H9 (cell line): ENCODE measurements at regions not wholly inside any gene's neighbourhood (a gene's known extent, or its start where the extent isn't known, plus 50 kb on each side); places are given as distances from the start of the nearest gene placed in this dataset.
A peak's percentile ranks its signal among the peaks of the same experiment; 100 is the strongest.
"Not testable (repeated sequence)": the region's sequence is repeated elsewhere in the genome, so short reads cannot be mapped to it uniquely, and the experiment has no call there.

Experiments used
- DNase-seq: peaks from one replicate; pipeline ENCODE4 v3.0.0-alpha.2; 2017
- H2AFZ ChIP-seq: one replicate; pipeline ENCODE4 v1.6.1; 2013; ENCODE audit warnings: mild to moderate bottlenecking, low read length, control low read depth, moderate library complexity
- H2AK5ac ChIP-seq: 2 replicates; pipeline ENCODE4 v1.6.1; 2013; ENCODE audit warnings: low read length, control low read depth, mixed read lengths; ENCODE audit not compliant: insufficient read length
- H2BK120ac ChIP-seq: one replicate; pipeline ENCODE4 v1.6.1; 2013; ENCODE audit warnings: low read depth, mild to moderate bottlenecking, low read length, control low read depth, inconsistent platforms; ENCODE audit not compliant: poor library complexity, severe bottlenecking
- H2BK12ac ChIP-seq: 2 replicates; pipeline ENCODE4 v1.6.1; 2013; ENCODE audit warnings: low read length, control low read depth, mixed read lengths, low read depth; ENCODE audit not compliant: insufficient read length
- H2BK15ac ChIP-seq: 2 replicates; pipeline ENCODE4 v1.6.1; 2013; ENCODE audit warnings: low read depth, low read length, control low read depth
- H2BK20ac ChIP-seq: one replicate; pipeline ENCODE4 v1.6.1; 2013; ENCODE audit warnings: low read depth, mild to moderate bottlenecking, low read length, control low read depth, inconsistent platforms; ENCODE audit not compliant: poor library complexity, severe bottlenecking
- H2BK5ac ChIP-seq: 2 replicates; pipeline ENCODE4 v1.6.1; 2013; ENCODE audit warnings: low read length, control low read depth, mixed read lengths; ENCODE audit not compliant: insufficient read length
- H3K14ac ChIP-seq: 2 replicates; pipeline ENCODE4 v1.6.1; 2013; ENCODE audit warnings: low read length, control low read depth; ENCODE audit not compliant: insufficient read depth
- H3K18ac ChIP-seq: 2 replicates; pipeline ENCODE4 v1.6.1; 2013; ENCODE audit warnings: low read depth, mild to moderate bottlenecking, mixed read lengths, low read length, control low read depth; ENCODE audit not compliant: insufficient read length
- H3K23ac ChIP-seq: 2 replicates; pipeline ENCODE4 v1.6.1; 2013; ENCODE audit warnings: low read length, control low read depth, mixed read lengths, low read depth; ENCODE audit not compliant: insufficient read length
- H3K23me2 ChIP-seq: 2 replicates; pipeline ENCODE4 v1.6.1; 2013; ENCODE audit warnings: low read depth, mild to moderate bottlenecking, mixed read lengths, low read length, control low read depth; ENCODE audit not compliant: insufficient read length, poor library complexity, severe bottlenecking
- H3K27ac ChIP-seq: 2 replicates; pipeline ENCODE4 v1.5.1; 2013; ENCODE audit warnings: low read length, control low read depth, mixed read lengths, low read depth; ENCODE audit not compliant: insufficient read length
- H3K27me3 ChIP-seq: 2 replicates; pipeline ENCODE4 v1.6.1; 2013; ENCODE audit warnings: low read length, control low read depth, inconsistent platforms; ENCODE audit not compliant: insufficient read depth
- H3K4ac ChIP-seq: 2 replicates; pipeline ENCODE4 v1.6.1; 2013; ENCODE audit warnings: low read depth, mild to moderate bottlenecking, control low read depth, inconsistent platforms, low read length, moderate library complexity
- H3K4me1 ChIP-seq: 2 replicates; pipeline ENCODE4 v1.6.1; 2013; ENCODE audit warnings: low read length, control low read depth, inconsistent platforms; ENCODE audit not compliant: insufficient read depth
- H3K4me2 ChIP-seq: 2 replicates; pipeline ENCODE4 v1.6.1; 2013; ENCODE audit warnings: low read length, control low read depth, mixed read lengths; ENCODE audit not compliant: insufficient read length, insufficient read depth
- H3K56ac ChIP-seq: 2 replicates; pipeline ENCODE4 v1.6.1; 2013; ENCODE audit warnings: low read depth, mild to moderate bottlenecking, mixed read lengths, low read length, control low read depth; ENCODE audit not compliant: insufficient read length
- H3K79me1 ChIP-seq: 2 replicates; pipeline ENCODE4 v1.6.1; 2013; ENCODE audit warnings: low read depth, mild to moderate bottlenecking, moderate library complexity, low read length, control low read depth, inconsistent platforms; ENCODE audit not compliant: insufficient read depth, poor library complexity, severe bottlenecking
- H3K79me2 ChIP-seq: 2 replicates; pipeline ENCODE4 v1.6.1; 2013; ENCODE audit warnings: low read length, control low read depth, inconsistent platforms; ENCODE audit not compliant: insufficient read depth
- H3K9ac ChIP-seq: 2 replicates; pipeline ENCODE4 v1.6.1; 2013; ENCODE audit warnings: low read length, control low read depth, mixed read lengths; ENCODE audit not compliant: insufficient read length; ENCODE audit errors: extremely low read depth
- H3K9me3 ChIP-seq: one replicate; pipeline ENCODE4 v1.6.1; 2013; ENCODE audit warnings: low read depth, low read length, inconsistent platforms; ENCODE audit not compliant: control insufficient read depth
- H3T11ph ChIP-seq: one replicate; pipeline ENCODE4 v1.6.1; 2013; ENCODE audit warnings: mild to moderate bottlenecking, low read length, control low read depth, inconsistent platforms
- H4K20me1 ChIP-seq: one replicate; pipeline ENCODE4 v1.6.1; 2013; ENCODE audit not compliant: control insufficient read depth, insufficient read length, insufficient read depth
- H4K5ac ChIP-seq: 2 replicates; pipeline ENCODE4 v1.6.1; 2013; ENCODE audit warnings: low read depth, mild to moderate bottlenecking, mixed read lengths, low read length, control low read depth; ENCODE audit not compliant: insufficient read length
- H4K8ac ChIP-seq: replicated peaks from 2 replicates; pipeline ENCODE4 v1.6.1; 2013; ENCODE audit warnings: low read length, control low read depth, mixed read lengths, low read depth; ENCODE audit not compliant: insufficient read length
- H4K91ac ChIP-seq: 2 replicates; pipeline ENCODE4 v1.6.1; 2013; ENCODE audit warnings: low read depth, mild to moderate bottlenecking, moderate library complexity, mixed read lengths, low read length, control low read depth; ENCODE audit not compliant: insufficient read length
- H3K27ac Mint-ChIP-seq, 3 experiments: 2 replicates in 2 of 3; 3 replicates in 1 of 3; pipeline ENCODE4 v1.8.0; 2020 to 2021; ENCODE audit warnings: mixed read lengths in 3 of 3, mild to moderate bottlenecking in 1 of 3, moderate library complexity in 1 of 3
- H3K27me3 Mint-ChIP-seq: 2 replicates; pipeline ENCODE4 v1.8.0; 2021; ENCODE audit warnings: low read depth, mild to moderate bottlenecking, moderate library complexity, mixed read lengths
- H3K36me3 Mint-ChIP-seq, 3 experiments: 2 replicates in 2 of 3; 3 replicates in 1 of 3; pipeline ENCODE4 v1.8.0; 2020 to 2021; ENCODE audit warnings: low read depth in 3 of 3, mixed read lengths in 3 of 3; ENCODE audit not compliant: insufficient read depth in 1 of 3
- H3K4me1 Mint-ChIP-seq, 2 experiments: 2 replicates each; pipeline ENCODE4 v1.8.0; 2020; ENCODE audit warnings: mixed read lengths in 2 of 2
- H3K4me3 Mint-ChIP-seq, 2 experiments: 2 replicates in 1 of 2; 3 replicates in 1 of 2; pipeline ENCODE4 v1.8.0; 2020 to 2021; ENCODE audit warnings: mild to moderate bottlenecking in 2 of 2, mixed read lengths in 2 of 2, moderate library complexity in 1 of 2
- H3K9me3 Mint-ChIP-seq, 2 experiments: 2 replicates in 1 of 2; 3 replicates in 1 of 2; pipeline ENCODE4 v1.8.0; 2020; ENCODE audit warnings: mild to moderate bottlenecking in 2 of 2, mixed read lengths in 2 of 2, moderate library complexity in 1 of 2
- CTCF ChIP-seq: fragments of 200-600 bp; sonication (generic); conservative IDR thresholded peaks from 3 replicates; pipeline ENCODE4 v1.8.0; 2021; ENCODE audit warnings: antibody characterized with exemption, mild to moderate bottlenecking
- WGBS: extraction: QIAGEN DNeasy Blood & Tissue Kit; methylation state at CpG from one replicate; pipeline ENCODE4 v1.1.7; 2013; ENCODE audit warnings: missing lambda C conversion rate, low lambda C conversion rate, mixed read lengths; ENCODE audit not compliant: insufficient read length; ENCODE audit errors: extremely low coverage; 5-methylcytosine and 5-hydroxymethylcytosine counted together

GRCh38 chr16:48676836-48677235 is 66.9 kb upstream of the N4BP1 start:
- H3K23me2 ChIP-seq = no peaks in the 10 kb centered on the region
- H4K91ac ChIP-seq = no peak overlapping the region

GRCh38 chr16:48668184-48668583 is 58.2 kb upstream of the N4BP1 start:
- no CpG with 5 or more reads among the region's 8 CpGs for WGBS
- not testable (repeated sequence) for H3K4me2 ChIP-seq, H3K79me2 ChIP-seq, H3T11ph ChIP-seq, H3K9me3 ChIP-seq, H3K79me1 ChIP-seq, H4K91ac ChIP-seq, H3K4ac ChIP-seq, H2BK120ac ChIP-seq, H3K9ac ChIP-seq, H3K27ac Mint-ChIP-seq, H4K20me1 ChIP-seq, H3K36me3 Mint-ChIP-seq, H3K27me3 Mint-ChIP-seq, H3K4me1 Mint-ChIP-seq, H2AK5ac ChIP-seq, H4K5ac ChIP-seq, H2AFZ ChIP-seq, H3K56ac ChIP-seq, H2BK20ac ChIP-seq, H3K23me2 ChIP-seq, H3K18ac ChIP-seq, H3K23ac ChIP-seq, H3K27ac ChIP-seq, H2BK15ac ChIP-seq, H3K27me3 ChIP-seq, H3K4me1 ChIP-seq, H2BK5ac ChIP-seq, H4K8ac ChIP-seq, H3K14ac ChIP-seq, H2BK12ac ChIP-seq, H3K4me3 Mint-ChIP-seq
- peaks cover 19 to 22% of the 10 kb centered on the region in 2 experiments; a peak in 4 of 5 replicates for H3K9me3 Mint-ChIP-seq
- peak; percentile 40 for DNase-seq

More at GRCh38 chr16:48676836-48677235, 66.9 kb upstream of the N4BP1 start:
- no peaks in the 10 kb centered on the region for H3K79me1 ChIP-seq
- no peaks in the 10 kb centered on the region; the same call in 1 of the 2 replicates for H3K4me1 ChIP-seq
- no peaks in the 10 kb centered on the region for H4K20me1 ChIP-seq
- H3K4me2 ChIP-seq = no peak overlapping the region
- no peak overlapping the region for H3K9ac ChIP-seq
- H4K5ac ChIP-seq = no peak overlapping the region
- no peak overlapping the region for H3T11ph ChIP-seq
- H2BK12ac ChIP-seq = no peak overlapping the region
- no peaks in the 10 kb centered on the region for H3K9me3 ChIP-seq
- no peak for DNase-seq
- no peak overlapping the region for H3K14ac ChIP-seq
- peaks cover 10% of the 10 kb centered on the region in 2 experiments for H3K4me1 Mint-ChIP-seq
- H2AFZ ChIP-seq = no peak overlapping the region
- no peak overlapping the region for H3K27ac ChIP-seq
- no peak overlapping the region for H2BK20ac ChIP-seq
- no peak overlapping the region for H2BK120ac ChIP-seq
- no peak overlapping the region for H3K56ac ChIP-seq
- no peak overlapping the region for H4K8ac ChIP-seq
- H3K79me2 ChIP-seq = no peaks in the 10 kb centered on the region
- peaks cover 1% of the 10 kb centered on the region; the same call in 1 of the 2 replicates for H3K27me3 Mint-ChIP-seq
- no peak overlapping the region for H2BK5ac ChIP-seq
- no peak overlapping the region for H3K27ac Mint-ChIP-seq
- no peak for TF ChIP-seq CTCF
- H2BK15ac ChIP-seq = no peak overlapping the region
- no peak overlapping the region for H3K18ac ChIP-seq
- H3K4me3 Mint-ChIP-seq = no peak overlapping the region
- no peak overlapping the region for H3K4ac ChIP-seq
- no peaks in the 10 kb centered on the region for H3K27me3 ChIP-seq
- H3K36me3 Mint-ChIP-seq = peaks cover 0 to 5% (median 2%) of the 10 kb centered on the region in 3 experiments; a peak in 3 of 7 replicates
- H3K23ac ChIP-seq = no peak overlapping the region
- no CpG with 5 or more reads among the region's 3 CpGs for WGBS
- H2AK5ac ChIP-seq = no peak overlapping the region
- H3K9me3 Mint-ChIP-seq = peaks cover 0 to 12% of the 10 kb centered on the region in 2 experiments; a peak in 3 of 5 replicates
